22Rv1 (cell line): ENCODE measurements at regions not wholly inside any gene's neighbourhood (a gene's known extent, or its start where the extent isn't known, plus 50 kb on each side); places are given as distances from the start of the nearest gene placed in this dataset.

Source experiments
- H3K27ac ChIP-seq: fragments of 450-650 bp; 2 replicates; pipeline ENCODE4 v1.5.1; 2017
- CTCF ChIP-seq: fragments of 450-650 bp; IDR thresholded peaks from 2 replicates; pipeline ENCODE4 v1.5.1; 2017; ENCODE audit warnings: mild to moderate bottlenecking
- ZFX ChIP-seq: fragments of 450-650 bp; IDR thresholded peaks from 2 replicates; pipeline ENCODE4 v1.6.1; 2017; ENCODE audit warnings: antibody characterized with exemption, borderline replicate concordance

GRCh38 chr2:128492966-128493811 lies 174.5 kb upstream of the HS6ST1 start:
- no peak for TF ChIP-seq CTCF
- no peak for TF ChIP-seq ZFX
- no peak overlapping the region for H3K27ac ChIP-seq

- TF ChIP-seq ZFX (no peak), CTCF (no peak)
- no peak overlapping the region for H3K27ac ChIP-seq
Observed at GRCh38 chr2:128493880-128494279, 175.2 kb upstream of the HS6ST1 start.

GRCh38 chr2:128494307-128494639 lies 175.6 kb upstream of the HS6ST1 start:
- H3K27ac ChIP-seq = no peak overlapping the region
- no peak for TF ChIP-seq CTCF
- TF ChIP-seq ZFX = no peak

GRCh38 chr2:128494640-128495321 lies 176.1 kb upstream of the HS6ST1 start:
- no peak overlapping the region for H3K27ac ChIP-seq
- no peak for TF ChIP-seq CTCF
- no peak for TF ChIP-seq ZFX

- H3K27ac ChIP-seq = no peak overlapping the region
- TF ChIP-seq CTCF (no peak), ZFX (no peak)
Observed at GRCh38 chr2:128495996-128496547, 177.4 kb upstream of the HS6ST1 start.

GRCh38 chr2:128496700-128497099 lies 178.0 kb upstream of the HS6ST1 start:
- no peak for TF ChIP-seq CTCF
- no peak for TF ChIP-seq ZFX
- no peak overlapping the region for H3K27ac ChIP-seq

- no peak for TF ChIP-seq CTCF
- TF ChIP-seq ZFX = no peak
- H3K27ac ChIP-seq = no peak overlapping the region
Observed at GRCh38 chr2:128497461-128497860, 178.8 kb upstream of the HS6ST1 start.
